Endodermal cell (in vitro differentiated cells): ENCODE measurements at regions not wholly inside any gene's neighbourhood (a gene's known extent, or its start where the extent isn't known, plus 50 kb on each side); places are given as distances from the start of the nearest gene placed in this dataset.

Experiments used
- DNase-seq: peaks from one replicate; pipeline ENCODE4 v3.0.0-alpha.2; 2017
- H3K27ac ChIP-seq: 2 replicates; pipeline ENCODE4 v1.5.1; 2013; ENCODE audit warnings: mild to moderate bottlenecking, low read depth, low read length, moderate library complexity
- H3K27me3 ChIP-seq: 2 replicates; pipeline ENCODE4 v1.6.1; 2013; ENCODE audit warnings: mild to moderate bottlenecking, low read length, moderate library complexity; ENCODE audit not compliant: insufficient read depth, control insufficient read depth, poor library complexity, severe bottlenecking
- H3K36me3 ChIP-seq: 2 replicates; pipeline ENCODE4 v1.7.0; 2013; ENCODE audit warnings: mild to moderate bottlenecking, low read length, moderate library complexity; ENCODE audit not compliant: control insufficient read depth, insufficient read depth
- H3K4me1 ChIP-seq: one replicate; pipeline ENCODE4 v1.7.0; 2013; ENCODE audit warnings: low read length; ENCODE audit not compliant: control insufficient read depth, insufficient read depth
- H3K4me3 ChIP-seq: 2 replicates; pipeline ENCODE4 v1.5.1; 2013; ENCODE audit warnings: mild to moderate bottlenecking, low read length, moderate library complexity
- H3K9ac ChIP-seq: 2 replicates; pipeline ENCODE4 v1.6.1; 2013; ENCODE audit warnings: mild to moderate bottlenecking, low read length, moderate library complexity; ENCODE audit not compliant: poor library complexity, severe bottlenecking; ENCODE audit errors: extremely low read depth
- H3K9me3 ChIP-seq: 2 replicates; pipeline ENCODE4 v1.6.1; 2013; ENCODE audit warnings: mild to moderate bottlenecking, low read length, moderate library complexity; ENCODE audit not compliant: control insufficient read depth
- H3K27ac Mint-ChIP-seq: 2 replicates; pipeline ENCODE4 v1.8.0; 2020; ENCODE audit warnings: mixed read lengths
- H3K27me3 Mint-ChIP-seq: 2 replicates; pipeline ENCODE4 v1.8.0; 2021; ENCODE audit warnings: mild to moderate bottlenecking, mixed read lengths; ENCODE audit not compliant: insufficient read depth
- H3K36me3 Mint-ChIP-seq: 2 replicates; pipeline ENCODE4 v1.8.0; 2020; ENCODE audit warnings: low read depth, mixed read lengths
- H3K4me1 Mint-ChIP-seq: 2 replicates; pipeline ENCODE4 v1.8.0; 2020; ENCODE audit warnings: mixed read lengths
- H3K4me3 Mint-ChIP-seq: 2 replicates; pipeline ENCODE4 v1.8.0; 2020; ENCODE audit warnings: mild to moderate bottlenecking, moderate library complexity, mixed read lengths
- H3K9me3 Mint-ChIP-seq: 2 replicates; pipeline ENCODE4 v1.8.0; 2020; ENCODE audit warnings: mild to moderate bottlenecking, mixed read lengths
- WGBS, 2 experiments: methylation state at CpG; one replicate each; pipeline versions ENCODE4 v1.1.5 to v1.1.7; 2013; ENCODE audit warnings: missing lambda C conversion rate in 2 of 2, mixed read lengths in 1 of 2; ENCODE audit not compliant: insufficient coverage in 1 of 2, insufficient read length in 1 of 2; 5-methylcytosine and 5-hydroxymethylcytosine counted together
- TF ChIP-seq, protein P1 (sequence below): fragments of 200-600 bp; sonication (generic); conservative IDR thresholded peaks from 2 replicates; pipeline ENCODE4 v1.5.0; 2021; ENCODE audit warnings: antibody characterized with exemption, mild to moderate bottlenecking

DNA sequence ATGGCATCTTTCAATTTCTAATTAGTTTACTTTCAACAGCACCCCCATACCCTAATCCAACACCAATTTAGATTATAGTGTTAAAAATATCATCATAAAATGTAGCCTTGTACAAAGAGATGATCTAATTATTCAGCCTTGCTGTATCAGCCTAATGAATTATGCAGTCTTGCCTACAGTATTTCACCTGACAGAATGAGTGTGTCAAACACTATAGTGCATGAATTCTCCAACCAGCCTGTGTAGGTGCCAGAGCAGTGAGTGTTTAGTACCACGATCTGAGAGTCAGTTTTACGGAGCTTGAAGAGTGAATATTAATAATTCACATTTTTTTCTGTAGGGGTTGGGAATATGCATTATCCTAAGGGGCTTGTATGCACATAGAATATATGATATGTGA lies 411.6 kb upstream of the SLC14A2 start:
- Mint-ChIP-seq H3K27me3 (no peaks in the 10 kb centered on the region), H3K36me3 (no peaks in the 10 kb centered on the region), H3K4me3 (no peak overlapping the region), H3K4me1 (no peaks in the 10 kb centered on the region), H3K27ac (no peak overlapping the region), H3K9me3 (peaks cover 3% of the 10 kb centered on the region)
- TF ChIP-seq, protein P1, sequence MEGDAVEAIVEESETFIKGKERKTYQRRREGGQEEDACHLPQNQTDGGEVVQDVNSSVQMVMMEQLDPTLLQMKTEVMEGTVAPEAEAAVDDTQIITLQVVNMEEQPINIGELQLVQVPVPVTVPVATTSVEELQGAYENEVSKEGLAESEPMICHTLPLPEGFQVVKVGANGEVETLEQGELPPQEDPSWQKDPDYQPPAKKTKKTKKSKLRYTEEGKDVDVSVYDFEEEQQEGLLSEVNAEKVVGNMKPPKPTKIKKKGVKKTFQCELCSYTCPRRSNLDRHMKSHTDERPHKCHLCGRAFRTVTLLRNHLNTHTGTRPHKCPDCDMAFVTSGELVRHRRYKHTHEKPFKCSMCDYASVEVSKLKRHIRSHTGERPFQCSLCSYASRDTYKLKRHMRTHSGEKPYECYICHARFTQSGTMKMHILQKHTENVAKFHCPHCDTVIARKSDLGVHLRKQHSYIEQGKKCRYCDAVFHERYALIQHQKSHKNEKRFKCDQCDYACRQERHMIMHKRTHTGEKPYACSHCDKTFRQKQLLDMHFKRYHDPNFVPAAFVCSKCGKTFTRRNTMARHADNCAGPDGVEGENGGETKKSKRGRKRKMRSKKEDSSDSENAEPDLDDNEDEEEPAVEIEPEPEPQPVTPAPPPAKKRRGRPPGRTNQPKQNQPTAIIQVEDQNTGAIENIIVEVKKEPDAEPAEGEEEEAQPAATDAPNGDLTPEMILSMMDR: no peak
- H3K4me3 ChIP-seq: no peak overlapping the region
- H3K27ac ChIP-seq: no peak overlapping the region
- DNase-seq: no peak
- no peak overlapping the region for H3K9ac ChIP-seq
- WGBS, 2 experiments: 90 to 92% methylated on average over 2 of the region's 2 CpGs
- H3K36me3 ChIP-seq: no peaks in the 10 kb centered on the region
- no peaks in the 10 kb centered on the region for H3K27me3 ChIP-seq
- no peaks in the 10 kb centered on the region for H3K4me1 ChIP-seq
- H3K9me3 ChIP-seq: no peaks in the 10 kb centered on the region

DNA sequence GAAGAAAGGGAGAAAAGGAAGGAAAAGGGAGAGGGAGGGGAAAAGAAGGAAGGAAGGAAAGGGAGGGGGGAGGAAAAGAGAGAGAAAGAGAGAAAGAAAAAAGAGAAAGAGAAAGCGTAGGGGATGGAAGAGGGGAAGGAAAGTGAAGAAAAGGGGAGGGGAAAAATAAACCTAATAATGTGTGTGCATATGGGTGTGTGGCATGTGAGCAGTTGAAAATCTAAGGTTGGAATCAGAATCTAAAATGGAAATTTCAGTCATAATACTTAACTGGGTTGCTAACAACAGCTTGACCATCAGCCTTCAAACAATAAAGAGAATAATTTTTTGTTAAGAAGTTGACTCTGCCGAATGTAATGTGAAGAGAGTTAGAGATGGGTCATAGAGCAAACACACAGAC lies 407.9 kb upstream of the SLC14A2 start:
- Mint-ChIP-seq H3K27me3 (no peaks in the 10 kb centered on the region), H3K27ac (no peak overlapping the region), H3K9me3 (peaks cover 3% of the 10 kb centered on the region), H3K4me3 (no peak overlapping the region), H3K36me3 (no peaks in the 10 kb centered on the region), H3K4me1 (peaks cover 7% of the 10 kb centered on the region)
- Histone ChIP-seq H3K9ac (no peak overlapping the region), H3K9me3 (no peaks in the 10 kb centered on the region), H3K27me3 (no peaks in the 10 kb centered on the region), H3K36me3 (no peaks in the 10 kb centered on the region), H3K4me3 (no peak overlapping the region), H3K4me1 (no peaks in the 10 kb centered on the region), H3K27ac (no peak overlapping the region)
- DNase-seq: no peak
- WGBS, 2 experiments: 93 to 100% methylated on average over 2 of the region's 2 CpGs
- TF ChIP-seq, protein P1: no peak

DNA sequence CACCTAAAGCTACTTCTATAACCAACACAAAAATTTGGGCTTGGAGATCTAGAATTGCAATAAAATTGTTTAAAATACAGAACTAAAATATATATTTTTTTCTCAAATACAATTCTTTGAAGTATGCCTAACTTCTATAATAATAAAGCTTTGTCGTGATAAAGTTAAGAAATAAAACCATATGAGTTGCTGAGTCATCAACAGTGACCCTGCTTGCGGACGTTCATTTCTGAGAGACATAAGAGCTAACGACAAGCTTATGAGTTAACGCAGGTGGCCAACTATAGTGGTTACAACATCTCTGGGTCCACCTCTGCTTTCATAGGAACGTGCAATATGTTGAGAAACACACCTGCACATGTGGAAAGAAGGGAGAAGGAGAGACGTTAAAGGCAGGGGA lies 407.1 kb upstream of the SLC14A2 start:
- Histone ChIP-seq H3K9ac (no peak overlapping the region), H3K4me3 (no peak overlapping the region), H3K9me3 (no peaks in the 10 kb centered on the region), H3K4me1 (no peaks in the 10 kb centered on the region), H3K36me3 (no peaks in the 10 kb centered on the region), H3K27me3 (no peaks in the 10 kb centered on the region), H3K27ac (no peak overlapping the region)
- Mint-ChIP-seq H3K4me1 (peaks cover 7% of the 10 kb centered on the region), H3K27me3 (no peaks in the 10 kb centered on the region), H3K27ac (no peak overlapping the region), H3K9me3 (peaks cover 3% of the 10 kb centered on the region), H3K36me3 (no peaks in the 10 kb centered on the region), H3K4me3 (no peak overlapping the region)
- WGBS, 2 experiments: 93 to 100% methylated on average over 6 to 7 of the region's 7 CpGs
- TF ChIP-seq, protein P1: no peak
- no peak for DNase-seq
